HG03103 (cell line): ENCODE measurements at regions not wholly inside any gene's neighbourhood (a gene's known extent, or its start where the extent isn't known, plus 50 kb on each side); places are given as distances from the start of the nearest gene placed in this dataset.
"Not testable (repeated sequence)": the region's sequence is repeated elsewhere in the genome, so short reads cannot be mapped to it uniquely, and the experiment has no call there.

Source experiments
- ATAC-seq: cut with Tn5 transposase; IDR thresholded peaks from one replicate; pipeline ENCODE4 v1.9.1; 2021; ENCODE audit warnings: low read depth; ENCODE audit not compliant: unreplicated experiment

GRCh38 chr2:58428096-58429013 is 187.2 kb upstream of the FANCL start:
- ATAC-seq: no peak

- no peak for ATAC-seq
Measured at GRCh38 chr2:58427572-58428095, 186.5 kb upstream of the FANCL start.

GRCh38 chr2:58425368-58425767 is 184.2 kb upstream of the FANCL start:
- no peak for ATAC-seq

- ATAC-seq: no peak
Measured at GRCh38 chr2:58419983-58420382, 178.9 kb upstream of the FANCL start.

DNA sequence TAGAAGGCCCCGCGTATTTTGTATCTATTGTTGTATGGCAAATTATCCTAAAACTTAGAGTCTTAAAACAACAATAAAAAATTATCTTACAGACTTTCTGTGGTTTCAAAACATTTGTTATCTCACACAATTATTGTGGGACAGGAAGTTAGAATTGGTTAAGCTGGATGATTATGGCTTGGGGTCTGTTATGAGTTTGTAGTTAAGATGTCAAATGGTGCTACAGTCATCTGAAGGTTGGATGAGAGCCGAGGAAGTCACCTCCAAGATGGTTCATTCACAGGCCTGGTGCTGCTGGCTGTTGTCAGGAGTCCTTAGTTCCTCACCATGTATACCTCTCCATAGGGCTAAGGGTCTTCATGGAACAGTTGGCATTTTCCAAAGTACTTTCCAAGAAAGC is 175.6 kb upstream of the FANCL start:
- no peak for ATAC-seq

GRCh38 chr2:58414506-58414905 is 173.4 kb upstream of the FANCL start:
- no peak for ATAC-seq

DNA sequence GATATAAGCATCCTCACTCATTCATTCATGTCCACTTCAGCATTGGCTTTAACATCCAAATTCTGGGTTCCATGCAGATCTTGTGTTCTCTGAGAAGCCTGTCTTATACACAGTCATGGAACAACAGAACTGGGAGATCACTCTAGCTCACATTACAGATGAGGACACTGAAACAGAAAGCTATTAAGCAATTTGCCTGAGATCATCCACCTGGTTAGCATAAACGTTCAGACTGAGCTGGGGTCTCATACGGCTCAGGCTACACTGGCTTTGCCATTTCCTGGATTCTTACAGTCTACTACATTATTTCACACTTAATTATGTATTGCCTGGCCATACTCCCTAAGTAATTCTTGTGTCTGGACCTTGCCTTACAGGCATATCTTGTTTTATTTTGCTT is 169.4 kb upstream of the FANCL start:
- ATAC-seq: no peak

GRCh38 chr2:58407487-58407886 is 166.4 kb upstream of the FANCL start:
- ATAC-seq: no peak

GRCh38 chr2:58405341-58405740 is 164.2 kb upstream of the FANCL start:
- no peak for ATAC-seq

DNA sequence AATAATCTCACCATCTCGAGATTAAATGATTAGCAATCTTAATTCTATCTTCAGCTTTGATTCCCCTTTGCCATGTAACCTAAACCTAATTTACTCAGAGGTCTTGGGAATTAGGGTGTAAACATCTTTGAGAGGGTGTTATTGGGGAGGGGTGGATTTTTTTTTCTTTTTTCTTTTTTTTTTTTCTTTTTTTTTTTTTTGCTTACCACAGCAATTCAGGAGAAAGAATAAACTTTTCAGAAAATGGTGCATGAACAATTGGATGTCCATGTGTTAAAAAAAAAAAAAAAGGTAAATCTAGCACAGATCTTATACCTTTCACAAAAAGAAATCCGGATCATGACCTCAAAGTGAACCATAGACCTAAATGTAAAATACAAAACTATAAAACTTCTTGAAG is 160.8 kb upstream of the FANCL start:
- ATAC-seq: no peak

- no peak for ATAC-seq
Measured at GRCh38 chr2:58398406-58398805, 157.3 kb upstream of the FANCL start.

DNA sequence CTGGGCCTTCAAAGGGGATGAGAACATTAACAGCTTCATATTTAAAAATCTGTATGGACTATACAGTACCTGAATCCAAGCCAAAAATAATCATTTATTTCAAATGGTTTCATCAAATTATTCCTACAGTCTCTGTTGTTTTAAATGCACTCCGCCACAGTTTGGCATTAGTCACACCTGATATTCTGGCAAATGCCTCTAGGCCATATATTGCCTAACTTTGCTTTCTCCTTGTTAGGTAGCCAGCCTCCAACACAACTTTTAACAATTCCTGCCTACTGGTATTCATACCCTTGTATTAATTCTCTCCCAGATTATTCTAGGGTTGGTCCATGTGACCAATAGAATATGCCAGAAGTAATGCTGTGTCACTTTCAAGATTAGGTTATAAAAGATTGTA is 146.6 kb upstream of the FANCL start:
- no peak for ATAC-seq

DNA sequence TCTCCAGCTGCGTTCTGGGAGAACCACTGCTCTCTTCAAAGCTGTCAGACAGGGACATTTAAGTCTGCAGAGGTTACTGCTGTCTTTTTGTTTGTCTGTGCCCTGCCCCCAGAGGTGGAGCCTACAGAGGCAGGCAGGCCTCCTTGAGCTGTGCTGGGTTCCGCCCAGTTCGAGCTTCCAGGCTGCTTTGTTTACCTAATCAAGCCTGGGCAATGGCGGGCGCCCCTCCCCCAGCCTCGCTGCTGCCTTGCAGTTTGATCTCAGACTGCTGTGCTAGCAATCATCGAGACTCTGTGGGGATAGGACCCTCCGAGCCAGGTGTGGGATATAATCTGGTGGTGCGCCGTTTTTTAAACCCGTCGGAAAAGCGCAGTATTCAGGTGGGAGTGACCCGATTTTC is 145.8 kb upstream of the FANCL start:
- ATAC-seq: not testable (repeated sequence)

DNA sequence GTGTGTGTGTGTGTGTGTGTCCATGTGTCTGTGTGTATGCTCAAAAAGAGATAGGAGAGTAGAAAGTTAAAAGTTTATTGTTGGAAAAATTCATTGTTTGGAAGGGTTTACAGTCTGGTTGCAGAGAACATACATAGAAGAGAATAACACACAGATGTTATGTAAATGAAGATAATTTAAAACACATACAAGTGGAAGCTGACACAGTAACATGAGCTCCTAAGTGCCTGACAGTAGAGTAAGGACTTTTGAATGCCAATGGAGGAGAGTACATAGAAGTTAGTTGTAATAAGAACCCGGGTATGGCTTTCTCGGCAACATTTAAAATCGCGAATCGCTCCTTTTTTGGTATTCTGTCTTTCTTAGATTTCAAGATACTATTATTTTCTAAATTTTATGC is 137.0 kb upstream of the FANCL start:
- no peak for ATAC-seq

DNA sequence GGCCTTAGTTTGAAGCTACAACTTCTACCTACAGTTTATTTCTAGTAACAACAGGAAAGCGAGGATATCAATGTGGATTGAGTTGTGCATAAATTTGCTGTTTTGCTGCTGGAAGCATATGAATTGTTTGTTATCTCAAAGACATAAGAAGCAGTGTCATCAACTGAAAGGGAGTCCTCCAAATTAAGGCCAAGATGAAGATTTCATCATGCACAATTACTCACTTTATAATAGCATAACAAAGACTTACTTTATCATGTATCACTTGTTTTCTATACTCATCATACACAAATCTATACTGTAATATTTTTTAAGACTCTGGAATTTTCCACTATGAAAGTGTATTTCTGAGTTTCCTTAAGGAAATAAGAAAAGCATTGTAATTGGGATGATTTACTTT is 136.1 kb upstream of the FANCL start:
- ATAC-seq: no peak

DNA sequence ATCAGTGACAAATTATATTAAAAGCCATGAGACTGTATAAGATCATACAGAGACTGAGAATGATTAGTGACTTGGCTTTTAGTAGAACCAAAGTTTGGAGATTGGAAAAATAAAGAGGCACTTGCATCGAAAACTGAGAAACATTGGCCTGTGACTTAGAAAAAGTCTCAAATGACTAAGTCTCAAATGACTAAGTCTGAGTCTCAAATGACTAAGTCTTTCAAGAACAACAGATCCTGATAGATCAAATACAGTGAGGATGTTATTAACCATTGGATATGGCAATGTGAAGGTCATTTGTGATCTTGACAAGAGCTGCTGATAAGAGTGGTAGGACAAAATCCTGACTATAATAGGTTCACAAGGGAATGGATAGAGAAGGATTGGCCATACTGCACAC is 135.5 kb upstream of the FANCL start:
- no peak for ATAC-seq

DNA sequence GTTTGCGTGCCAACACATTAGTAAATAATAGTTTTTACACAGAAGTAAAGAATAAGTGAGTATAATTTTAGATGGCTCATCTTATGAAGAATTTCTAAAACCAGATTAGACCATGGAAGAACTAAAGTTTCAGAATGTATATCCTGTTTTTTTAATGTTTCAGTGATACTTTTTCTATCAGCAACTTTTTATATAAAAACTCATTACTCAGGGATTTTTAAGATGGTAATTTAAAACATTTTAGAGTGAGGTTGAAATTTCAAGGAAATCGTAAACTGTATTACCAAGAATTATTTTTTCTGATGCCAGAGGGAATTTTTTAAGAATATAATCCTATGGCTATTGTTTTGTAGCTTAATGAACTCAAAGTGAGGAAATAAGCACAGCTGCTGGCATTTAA is 128.5 kb upstream of the FANCL start:
- no peak for ATAC-seq

- ATAC-seq: no peak
Measured at GRCh38 chr2:58364098-58364497, 123.0 kb upstream of the FANCL start.

- ATAC-seq: no peak
Measured at GRCh38 chr2:58358026-58358425, 116.9 kb upstream of the FANCL start.

- no peak for ATAC-seq
Measured at GRCh38 chr2:58357521-58357920, 116.4 kb upstream of the FANCL start.

GRCh38 chr2:58354230-58354629 is 113.1 kb upstream of the FANCL start:
- no peak for ATAC-seq

DNA sequence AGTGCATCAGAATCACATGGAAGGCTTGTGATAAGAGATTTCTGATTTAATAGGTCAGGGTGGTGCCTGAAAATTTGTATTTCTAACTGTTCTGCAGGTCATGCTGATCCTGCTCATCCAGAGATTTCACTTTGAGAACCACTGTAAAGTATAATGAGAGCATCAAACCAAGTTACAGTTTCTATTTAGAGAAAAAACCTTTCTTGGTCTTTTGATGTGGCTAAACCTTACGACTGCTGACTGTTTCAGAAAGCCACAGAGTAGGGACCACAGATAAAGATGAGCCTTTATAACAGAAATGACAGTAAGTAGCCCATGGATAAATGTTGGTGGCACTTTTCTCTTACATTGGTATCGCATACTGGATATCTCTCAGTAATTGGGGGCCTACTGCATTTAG is 109.4 kb upstream of the FANCL start:
- peak; percentile 94 for ATAC-seq
